ENCODE measurements at regions not wholly inside any gene's neighbourhood (a gene's known extent, or its start where the extent isn't known, plus 50 kb on each side); places are given as distances from the start of the nearest gene placed in this dataset.
"Not testable (repeated sequence)": the region's sequence is repeated elsewhere in the genome, so short reads cannot be mapped to it uniquely, and the experiment has no call there.

DNA sequence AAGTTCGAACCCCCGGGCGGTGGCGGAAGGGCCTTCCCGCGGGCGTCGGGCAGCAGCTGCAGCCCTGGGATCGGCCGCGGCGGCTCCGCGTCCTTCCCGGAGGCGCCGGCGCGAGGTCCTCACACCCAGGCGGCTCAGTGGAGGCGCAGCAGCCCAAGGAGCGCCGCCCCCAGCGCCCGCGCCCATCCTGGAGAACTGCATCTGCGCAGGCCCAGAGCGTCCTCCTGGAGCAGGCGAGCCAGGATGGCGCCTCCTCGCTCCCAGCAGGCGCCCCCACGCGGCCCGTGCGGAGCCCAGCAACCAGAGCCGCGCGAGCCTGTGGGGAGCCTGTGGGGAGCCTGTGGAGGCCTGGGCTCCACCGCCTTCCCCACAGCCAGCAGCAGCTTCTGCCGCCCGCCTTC lies 872.5 kb downstream of the TMEM121 start:
- H3K36me3 Mint-ChIP-seq; H3K27me3 Mint-ChIP-seq; POLR2A ChIA-PET; H3K9me3 Mint-ChIP-seq; intact Hi-C loops (cut with micrococcal nuclease); H3K27ac Mint-ChIP-seq: not testable (repeated sequence)
- Mint-ChIP-seq H3K4me3 (peak overlapping the region; percentile 76), H3K4me1 (ENCODE audit: low read depth) (peaks cover 32% of the 10 kb centered on the region)
- DNase-seq: peak; percentile 72
- CTCF ChIA-PET: interaction anchor here (1.1 to 11.1 kb wide), 3 partner anchors 11 to 26 kb away, joined by 6 to 155 read pairs (median 7); no protein-coding TSS in a partner anchor

DNA sequence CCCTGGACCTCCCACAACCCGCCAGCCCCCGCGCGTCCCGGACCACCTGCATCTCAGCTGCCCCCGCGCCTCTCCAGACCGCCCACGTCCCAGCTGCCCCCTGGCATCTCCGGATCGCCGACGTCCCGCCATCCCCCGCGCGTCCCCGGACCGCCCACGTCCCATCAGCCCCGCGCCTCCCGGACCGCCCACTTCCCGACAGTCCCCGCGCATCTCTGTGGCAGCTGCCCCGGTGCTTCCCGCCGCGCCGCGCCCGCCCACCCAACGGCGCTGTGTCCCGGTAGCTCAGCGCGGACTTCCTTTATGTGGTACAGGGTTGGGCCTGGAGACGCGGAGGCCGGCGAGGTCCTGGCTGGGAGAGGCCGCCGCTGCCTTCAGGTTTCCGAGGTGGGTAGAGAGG lies 874.9 kb downstream of the TMEM121 start:
- POLR2A ChIA-PET: not testable (repeated sequence)

DNA sequence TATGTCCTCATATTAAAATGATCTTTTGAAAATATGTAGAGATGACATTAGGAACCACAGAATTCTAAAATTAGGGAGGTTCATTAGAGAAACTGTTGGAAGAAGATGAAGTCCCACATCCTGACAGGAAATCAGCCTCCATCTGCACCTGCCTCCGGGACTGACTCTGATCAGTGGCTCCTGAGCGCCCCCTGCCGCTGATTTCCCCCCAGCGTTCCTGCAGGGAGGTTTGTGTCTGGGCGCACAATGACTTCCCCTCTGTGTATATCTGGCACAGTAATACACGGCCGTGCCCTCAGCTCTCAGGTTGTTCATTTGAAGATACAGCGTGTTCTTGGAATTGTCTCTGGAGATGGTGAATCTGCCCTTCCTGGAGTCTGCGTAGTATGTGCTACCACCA lies 883.8 kb downstream of the TMEM121 start:
- ChIA-PET POLR2A (interaction anchor here (0.8 kb wide), 1 partner anchor 15 kb away, joined by 3 read pairs; no protein-coding TSS in a partner anchor), CTCF (interaction anchor here (1.0 to 14.1 kb wide), 8 partner anchors 11 to 153 kb away, joined by 3 to 220 read pairs (median 6); no protein-coding TSS in a partner anchor)
- not testable (repeated sequence) for H3K27ac Mint-ChIP-seq; H3K36me3 Mint-ChIP-seq; H3K9me3 Mint-ChIP-seq; H3K4me1 Mint-ChIP-seq (ENCODE audit: low read depth); H3K4me3 Mint-ChIP-seq; H3K27me3 Mint-ChIP-seq
- peak; percentile 77 for DNase-seq
- intact Hi-C loops (cut with micrococcal nuclease): loop anchor here (10.0 kb wide), 1 partner anchor 255 kb away; no protein-coding TSS in a partner anchor

More for the DNA sequence above, 874.9 kb downstream of the TMEM121 start:
- H3K9me3 Mint-ChIP-seq; intact Hi-C loops (cut with micrococcal nuclease); H3K27me3 Mint-ChIP-seq; H3K4me3 Mint-ChIP-seq; H3K27ac Mint-ChIP-seq; H3K36me3 Mint-ChIP-seq; DNase-seq; CTCF ChIA-PET: not testable (repeated sequence)
- H3K4me1 Mint-ChIP-seq (ENCODE audit: low read depth): peaks cover 16% of the 10 kb centered on the region

DNA sequence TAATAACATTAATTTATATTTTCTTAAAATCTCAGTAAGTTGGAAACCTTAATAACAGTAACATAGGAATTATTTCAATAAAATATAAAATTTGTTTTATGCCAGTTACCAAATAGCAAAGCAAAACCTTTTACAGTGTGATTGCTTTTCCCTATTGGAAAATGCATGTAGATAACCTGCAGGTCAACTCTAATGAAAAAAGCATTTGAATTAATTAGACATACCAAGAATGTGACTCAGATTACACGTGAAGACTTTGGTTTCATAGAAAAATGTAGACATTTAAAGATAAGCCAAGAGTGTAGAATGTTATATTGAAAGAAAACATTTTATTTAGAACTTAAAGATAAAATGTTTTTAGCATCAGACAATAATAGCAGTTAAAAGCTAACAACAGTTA lies 888.1 kb downstream of the TMEM121 start:
- ChIA-PET POLR2A (no interaction called here), CTCF (interaction anchor here (1.0 to 14.1 kb wide), 5 partner anchors 21 to 122 kb away, joined by 3 to 220 read pairs (median 79); no protein-coding TSS in a partner anchor)
- no peak overlapping the region for H3K4me3 Mint-ChIP-seq
- H3K36me3 Mint-ChIP-seq: no peaks in the 10 kb centered on the region
- H3K27ac Mint-ChIP-seq: no peak overlapping the region
- H3K9me3 Mint-ChIP-seq: no peaks in the 10 kb centered on the region
- intact Hi-C loops (cut with micrococcal nuclease): loop anchor here (10.0 kb wide), 1 partner anchor 250 kb away; no protein-coding TSS in a partner anchor
- peaks cover 8% of the 10 kb centered on the region for H3K4me1 Mint-ChIP-seq (ENCODE audit: low read depth)
- H3K27me3 Mint-ChIP-seq: peaks cover 1% of the 10 kb centered on the region
- DNase-seq: no peak

DNA sequence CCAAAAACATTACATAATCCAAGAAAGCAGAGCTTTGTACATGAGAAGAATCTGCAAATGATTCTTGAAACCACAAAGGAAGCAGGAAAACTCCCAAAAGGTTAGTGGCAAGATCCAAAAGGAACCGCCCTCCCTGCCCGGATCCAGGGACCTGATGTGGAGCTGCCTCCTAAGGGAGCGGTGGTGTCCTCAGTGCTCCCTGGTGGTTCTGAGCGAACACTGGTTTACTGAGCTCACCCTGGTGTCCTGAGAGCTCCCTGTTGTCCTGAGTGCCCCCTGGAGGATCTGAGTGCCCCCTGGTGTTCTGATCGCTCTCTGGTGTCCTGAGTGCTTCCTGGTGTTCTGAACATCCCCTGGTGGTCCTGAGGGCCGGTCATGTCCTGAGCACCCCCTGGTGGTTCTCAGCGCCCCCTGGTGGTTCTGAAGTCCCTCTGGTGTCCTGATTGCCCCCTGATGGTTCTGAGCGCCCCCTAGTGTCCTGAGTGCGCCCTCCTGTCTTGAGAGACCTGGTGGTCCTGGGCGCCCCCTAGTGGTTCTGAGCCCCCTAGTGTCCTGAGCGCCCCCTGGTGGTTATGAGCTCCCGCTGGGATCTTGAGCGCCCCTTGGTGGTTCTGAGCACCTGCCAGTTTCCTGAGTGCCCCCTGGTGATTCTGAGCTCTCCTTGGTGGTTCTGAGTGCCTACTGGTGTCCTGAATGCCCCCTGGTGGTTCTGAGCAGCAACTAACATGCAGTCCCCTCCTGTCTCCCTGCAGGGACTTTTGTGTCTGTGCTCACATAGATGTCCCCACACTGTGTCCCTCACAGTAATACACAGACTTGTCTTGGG lies 891.1 kb downstream of the TMEM121 start:
- no peaks in the 10 kb centered on the region for H3K9me3 Mint-ChIP-seq
- peak; percentile 97 for DNase-seq
- peaks cover 8% of the 10 kb centered on the region for H3K4me1 Mint-ChIP-seq (ENCODE audit: low read depth)
- peaks cover 4% of the 10 kb centered on the region for H3K27me3 Mint-ChIP-seq
- POLR2A ChIA-PET: interaction anchor here (0.6 to 0.9 kb wide), 2 partner anchors 72 to 73 kb away, joined by 3 read pairs; no protein-coding TSS in a partner anchor
- intact Hi-C loops (cut with micrococcal nuclease): loop anchor here (1.0 to 10.0 kb wide), 4 partner anchors 23 to 247 kb away; no protein-coding TSS in a partner anchor
- no peak overlapping the region for H3K27ac Mint-ChIP-seq
- H3K36me3 Mint-ChIP-seq: no peaks in the 10 kb centered on the region
- CTCF ChIA-PET: interaction anchor here (0.5 to 14.1 kb wide), 93 partner anchors 9 to 442 kb away, joined by 3 to 220 read pairs (median 6); no protein-coding TSS in a partner anchor
- no peak overlapping the region for H3K4me3 Mint-ChIP-seq

DNA sequence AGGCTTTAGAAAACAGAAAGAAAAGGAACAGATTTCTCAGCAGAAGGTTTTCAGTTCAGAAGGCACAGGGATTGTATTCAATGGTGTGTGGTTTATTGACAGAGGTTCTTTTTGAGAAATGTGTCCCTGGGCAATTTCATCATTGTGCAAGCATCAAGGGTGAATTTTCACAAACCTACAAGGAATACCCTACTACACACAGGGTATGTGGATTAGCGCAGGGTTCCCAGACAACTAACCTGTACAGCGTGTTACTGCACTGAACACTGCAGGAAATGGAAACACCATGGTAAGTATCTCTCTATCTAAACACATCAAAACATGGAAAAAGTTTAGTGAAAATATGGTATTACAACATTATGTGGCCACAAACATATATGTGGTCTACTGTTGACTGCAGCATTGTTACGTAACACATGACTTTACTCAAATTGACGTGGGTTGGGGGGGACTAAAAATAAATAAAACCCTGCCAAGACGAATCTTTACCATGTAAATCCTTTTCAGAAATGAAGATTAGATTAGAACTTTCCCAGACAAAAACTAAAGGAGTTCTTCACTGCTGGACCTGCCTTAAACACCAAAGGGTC lies 893.1 kb downstream of the TMEM121 start:
- Mint-ChIP-seq H3K9me3 (no peaks in the 10 kb centered on the region), H3K4me3 (no peak overlapping the region), H3K4me1 (ENCODE audit: low read depth) (peaks cover 8% of the 10 kb centered on the region), H3K36me3 (no peaks in the 10 kb centered on the region), H3K27me3 (peaks cover 13% of the 10 kb centered on the region), H3K27ac (no peak overlapping the region)
- intact Hi-C loops (cut with micrococcal nuclease): loop anchor here (10.0 kb wide), 1 partner anchor 245 kb away; no protein-coding TSS in a partner anchor
- POLR2A ChIA-PET: interaction anchor here (0.6 kb wide), 1 partner anchor 48 kb away, joined by 3 read pairs; no protein-coding TSS in a partner anchor
- DNase-seq: no peak
- CTCF ChIA-PET: interaction anchor here (0.6 to 14.1 kb wide), 15 partner anchors 8 to 522 kb away, joined by 3 to 220 read pairs (median 5); no protein-coding TSS in a partner anchor

DNA sequence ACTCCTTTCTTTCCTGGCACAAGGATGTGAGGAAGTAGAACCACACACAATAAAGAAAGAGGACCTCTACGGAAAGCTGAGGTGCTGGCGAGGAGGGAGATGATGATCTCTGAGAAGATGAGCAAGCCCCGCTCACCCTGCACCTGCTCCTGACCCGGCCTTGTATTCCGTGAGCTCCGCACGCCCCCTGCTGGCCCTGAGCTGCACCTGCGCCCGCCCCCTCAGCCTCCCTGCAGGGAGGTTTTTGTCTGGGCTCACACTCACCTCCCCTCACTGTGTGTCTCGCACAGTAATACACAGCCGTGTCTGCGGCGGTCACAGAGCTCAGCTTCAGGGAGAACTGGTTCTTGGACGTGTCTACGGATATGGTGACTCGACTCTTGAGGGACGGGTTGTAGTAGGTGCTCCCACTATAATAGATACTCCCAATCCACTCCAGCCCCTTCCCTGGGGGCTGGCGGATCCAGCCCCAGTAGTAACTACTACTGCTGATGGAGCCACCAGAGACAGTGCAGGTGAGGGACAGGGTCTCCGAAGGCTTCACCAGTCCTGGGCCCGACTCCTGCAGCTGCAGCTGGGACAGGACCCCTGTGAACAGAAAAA lies 895.1 kb downstream of the TMEM121 start:
- peaks cover 16% of the 10 kb centered on the region for H3K27me3 Mint-ChIP-seq
- H3K36me3 Mint-ChIP-seq; H3K9me3 Mint-ChIP-seq; POLR2A ChIA-PET; H3K4me1 Mint-ChIP-seq (ENCODE audit: low read depth); H3K27ac Mint-ChIP-seq; intact Hi-C loops (cut with micrococcal nuclease); H3K4me3 Mint-ChIP-seq: not testable (repeated sequence)
- CTCF ChIA-PET: interaction anchor here (0.6 to 14.1 kb wide), 25 partner anchors 10 to 360 kb away, joined by 3 to 220 read pairs (median 4); no protein-coding TSS in a partner anchor
- DNase-seq: peak; percentile 90

DNA sequence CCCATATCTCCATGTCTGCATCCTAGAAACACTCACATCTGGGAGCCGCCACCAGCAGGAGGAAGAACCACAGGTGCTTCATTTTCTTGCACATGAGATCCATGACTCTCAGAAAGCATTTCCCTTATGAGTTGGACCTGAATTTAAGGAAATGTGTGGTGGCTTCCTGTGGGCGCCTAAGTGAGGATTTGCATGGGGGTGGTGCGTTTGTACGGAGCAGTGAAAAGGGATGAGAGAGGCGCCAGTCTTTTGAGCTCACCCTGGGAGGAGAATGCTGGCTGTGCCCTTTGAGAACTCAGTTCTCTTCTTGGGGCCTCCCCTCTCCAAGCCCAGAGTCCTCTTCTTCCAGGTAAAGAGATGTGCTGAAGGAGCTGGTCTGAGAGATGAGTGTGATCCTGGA lies 895.7 kb downstream of the TMEM121 start:
- H3K4me1 Mint-ChIP-seq (ENCODE audit: low read depth): peaks cover 8% of the 10 kb centered on the region
- H3K27me3 Mint-ChIP-seq: peaks cover 20% of the 10 kb centered on the region
- intact Hi-C loops (cut with micrococcal nuclease): no loop called here
- no peaks in the 10 kb centered on the region for H3K36me3 Mint-ChIP-seq
- no peak for DNase-seq
- ChIA-PET CTCF (interaction anchor here (0.8 to 14.1 kb wide), 22 partner anchors 10 to 360 kb away, joined by 3 to 220 read pairs (median 4); no protein-coding TSS in a partner anchor), POLR2A (no interaction called here)
- H3K27ac Mint-ChIP-seq: no peak overlapping the region
- no peaks in the 10 kb centered on the region for H3K9me3 Mint-ChIP-seq
- no peak overlapping the region for H3K4me3 Mint-ChIP-seq

DNA sequence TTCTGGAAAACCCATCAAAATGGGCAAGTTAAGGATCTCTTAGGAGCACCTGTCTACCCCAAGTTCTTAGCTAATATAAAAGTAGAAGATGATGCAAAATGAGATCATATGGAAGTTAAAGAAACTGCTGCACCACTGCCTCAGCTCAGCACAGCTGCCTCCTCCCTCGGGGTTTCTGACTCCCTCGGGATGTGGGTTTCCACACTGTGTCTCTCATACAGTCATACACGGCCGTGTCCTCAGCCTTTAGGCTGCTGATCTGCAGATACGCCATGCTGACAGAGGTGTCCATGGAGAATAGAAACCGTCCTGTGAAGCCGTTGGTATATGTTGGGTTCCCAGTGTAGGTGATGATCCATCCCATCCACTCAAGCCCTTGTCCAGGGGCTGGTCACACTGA lies 898.8 kb downstream of the TMEM121 start:
- peaks cover 26% of the 10 kb centered on the region for H3K27me3 Mint-ChIP-seq
- DNase-seq; POLR2A ChIA-PET; H3K36me3 Mint-ChIP-seq; intact Hi-C loops (cut with micrococcal nuclease); H3K4me3 Mint-ChIP-seq; H3K27ac Mint-ChIP-seq; H3K9me3 Mint-ChIP-seq; H3K4me1 Mint-ChIP-seq (ENCODE audit: low read depth): not testable (repeated sequence)
- CTCF ChIA-PET: interaction anchor here (0.9 to 1.3 kb wide), 6 partner anchors 13 to 139 kb away, joined by 3 to 5 read pairs (median 3); no protein-coding TSS in a partner anchor

DNA sequence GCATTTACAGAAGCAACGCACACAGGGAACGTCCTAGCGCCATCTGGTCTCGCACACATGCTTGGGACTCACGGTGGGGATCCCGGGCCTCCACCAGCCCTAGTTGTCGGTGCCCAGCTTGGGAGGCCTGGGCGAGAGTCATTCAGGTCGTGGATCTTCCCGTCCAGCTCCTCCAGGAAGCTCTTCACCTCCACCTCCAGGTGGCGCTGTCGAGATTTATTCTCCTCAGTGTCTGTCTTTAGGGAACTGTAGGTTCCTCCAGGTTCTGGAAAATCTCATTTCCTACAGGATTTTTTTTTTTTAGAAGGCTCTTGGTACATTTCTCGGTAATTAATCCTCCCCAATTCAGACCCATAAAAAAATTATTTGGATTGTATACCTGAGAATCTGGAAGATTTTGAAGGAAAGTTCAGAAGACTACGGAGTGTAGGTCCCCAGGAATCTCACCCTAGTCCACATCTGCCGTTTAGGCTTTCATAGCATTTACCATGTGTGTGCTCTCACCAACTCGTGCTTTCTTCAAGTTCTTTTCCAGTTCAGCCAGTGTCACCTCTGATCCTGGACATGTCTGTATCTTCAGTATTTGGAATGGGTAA lies 910.0 kb downstream of the TMEM121 start:
- H3K36me3 Mint-ChIP-seq: no peaks in the 10 kb centered on the region
- no peaks in the 10 kb centered on the region for H3K4me1 Mint-ChIP-seq (ENCODE audit: low read depth)
- POLR2A ChIA-PET: no interaction called here
- no peak overlapping the region for H3K4me3 Mint-ChIP-seq
- no peak overlapping the region for H3K27ac Mint-ChIP-seq
- intact Hi-C loops (cut with micrococcal nuclease): loop anchor here (1.0 kb wide), 1 partner anchor 82 kb away; no protein-coding TSS in a partner anchor
- H3K27me3 Mint-ChIP-seq: peaks cover 30% of the 10 kb centered on the region
- CTCF ChIA-PET: interaction anchor here (0.6 to 6.0 kb wide), 32 partner anchors 9 to 313 kb away, joined by 3 to 83 read pairs (median 4); no protein-coding TSS in a partner anchor
- no peaks in the 10 kb centered on the region for H3K9me3 Mint-ChIP-seq
- peak; percentile 65 for DNase-seq

DNA sequence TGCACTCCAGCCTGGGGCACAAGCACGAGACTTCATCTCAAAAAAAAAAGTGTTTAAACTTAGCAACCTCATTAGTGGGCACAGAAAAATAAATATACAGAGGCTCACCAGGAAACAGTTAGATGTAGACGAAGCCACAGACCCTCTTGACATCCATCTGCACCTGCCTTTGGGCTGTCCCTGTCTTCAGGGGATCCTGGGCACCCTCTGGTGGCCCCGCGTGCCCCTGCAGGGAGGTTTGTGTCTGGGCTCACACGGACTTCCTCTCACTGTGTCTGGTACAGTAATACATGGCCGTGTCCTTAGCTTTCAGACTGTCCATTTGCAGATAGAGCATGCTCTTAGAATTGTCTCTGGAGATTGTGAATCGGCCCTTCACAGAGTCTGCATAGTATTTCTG lies 916.5 kb downstream of the TMEM121 start:
- Mint-ChIP-seq H3K4me1 (ENCODE audit: low read depth) (no peaks in the 10 kb centered on the region), H3K27me3 (peaks cover 35% of the 10 kb centered on the region), H3K4me3 (no peak overlapping the region), H3K9me3 (no peaks in the 10 kb centered on the region), H3K27ac (no peak overlapping the region), H3K36me3 (no peaks in the 10 kb centered on the region)
- peak; percentile 61 for DNase-seq
- intact Hi-C loops (cut with micrococcal nuclease): no loop called here
- ChIA-PET CTCF (interaction anchor here (0.7 to 1.9 kb wide), 11 partner anchors 11 to 151 kb away, joined by 3 to 6 read pairs (median 4); no protein-coding TSS in a partner anchor), POLR2A (no interaction called here)

Data from activated CD4-positive, alpha-beta memory T cell treated with anti-CD3 and anti-CD28 coated beads for 36 hours (primary cell).